ENCODE measurements at regions not wholly inside any gene's neighbourhood (a gene's known extent, or its start where the extent isn't known, plus 50 kb on each side); places are given as distances from the start of the nearest gene placed in this dataset.

DNA sequence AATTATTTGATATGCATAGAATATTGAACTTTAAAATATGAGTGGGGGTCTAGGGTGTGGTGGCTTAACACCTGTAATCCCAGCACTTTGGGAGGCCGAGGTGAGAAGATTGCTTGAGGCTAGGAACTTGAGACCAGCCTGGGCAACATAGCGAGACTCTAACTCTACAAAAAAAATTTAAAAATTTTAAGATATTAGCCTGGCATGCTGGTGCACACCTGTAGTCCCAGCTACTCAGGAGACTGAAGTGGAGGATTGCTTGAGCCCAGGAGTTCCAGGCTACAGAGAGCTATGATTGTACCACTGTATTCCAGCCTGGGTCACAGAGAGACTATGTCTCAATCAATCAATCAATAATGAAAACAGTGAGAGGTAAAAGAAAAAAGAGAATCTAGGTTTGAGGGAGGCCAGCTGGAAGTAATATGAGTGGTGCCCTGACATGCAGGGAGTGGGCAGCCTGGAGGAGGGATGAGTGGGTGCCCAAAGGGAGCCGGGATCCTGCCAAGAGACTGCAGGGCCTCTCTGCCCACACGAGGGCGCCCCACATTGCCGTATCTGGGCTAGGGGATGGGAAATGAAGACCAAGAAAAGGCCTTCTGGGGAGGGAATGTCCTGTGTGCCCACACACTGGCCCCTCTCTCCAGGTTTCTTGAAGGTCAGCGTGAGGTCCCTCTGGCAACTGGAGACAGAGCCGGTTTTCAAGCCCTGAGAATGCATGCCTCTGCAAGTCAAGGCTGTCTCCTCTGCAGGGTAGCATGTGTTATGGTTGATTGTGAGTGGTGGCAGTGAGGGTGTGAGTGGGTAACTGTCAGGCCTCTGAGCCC, 93.9 kb upstream of the PPM1J start:
- DNase-seq (ENCODE audit: low read depth): no peak
- no peak overlapping the region for H3K4me3 ChIP-seq (ENCODE audit: low read depth, low read length)
- TF ChIP-seq, protein P1, sequence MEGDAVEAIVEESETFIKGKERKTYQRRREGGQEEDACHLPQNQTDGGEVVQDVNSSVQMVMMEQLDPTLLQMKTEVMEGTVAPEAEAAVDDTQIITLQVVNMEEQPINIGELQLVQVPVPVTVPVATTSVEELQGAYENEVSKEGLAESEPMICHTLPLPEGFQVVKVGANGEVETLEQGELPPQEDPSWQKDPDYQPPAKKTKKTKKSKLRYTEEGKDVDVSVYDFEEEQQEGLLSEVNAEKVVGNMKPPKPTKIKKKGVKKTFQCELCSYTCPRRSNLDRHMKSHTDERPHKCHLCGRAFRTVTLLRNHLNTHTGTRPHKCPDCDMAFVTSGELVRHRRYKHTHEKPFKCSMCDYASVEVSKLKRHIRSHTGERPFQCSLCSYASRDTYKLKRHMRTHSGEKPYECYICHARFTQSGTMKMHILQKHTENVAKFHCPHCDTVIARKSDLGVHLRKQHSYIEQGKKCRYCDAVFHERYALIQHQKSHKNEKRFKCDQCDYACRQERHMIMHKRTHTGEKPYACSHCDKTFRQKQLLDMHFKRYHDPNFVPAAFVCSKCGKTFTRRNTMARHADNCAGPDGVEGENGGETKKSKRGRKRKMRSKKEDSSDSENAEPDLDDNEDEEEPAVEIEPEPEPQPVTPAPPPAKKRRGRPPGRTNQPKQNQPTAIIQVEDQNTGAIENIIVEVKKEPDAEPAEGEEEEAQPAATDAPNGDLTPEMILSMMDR (IDR thresholded peaks at IDR 0.05; ENCODE audit: low read depth, low read length, missing control alignments): peak; percentile 92

DNA sequence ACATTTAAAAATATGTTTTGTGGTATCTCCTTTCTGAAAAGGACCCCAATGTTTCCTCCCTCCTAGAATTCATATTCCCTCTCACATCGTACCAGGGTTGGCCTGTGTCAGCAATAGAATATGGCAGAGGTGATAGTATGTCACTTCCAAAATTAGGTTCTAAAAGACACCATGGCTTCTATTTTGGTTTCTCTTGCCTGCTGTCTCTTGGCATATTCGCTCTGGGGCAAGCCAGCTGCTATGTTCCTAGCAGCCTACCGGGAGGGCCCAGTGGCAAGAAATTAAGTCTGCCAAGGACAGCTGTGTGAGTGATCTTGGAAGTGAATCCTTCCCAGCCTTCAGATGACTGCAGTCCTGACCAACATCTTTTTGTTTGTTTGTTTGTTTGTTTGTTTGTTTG, 92.9 kb upstream of the PPM1J start:
- TF ChIP-seq, protein P1 (IDR thresholded peaks at IDR 0.05; ENCODE audit: low read depth, low read length, missing control alignments): no peak
- no peak for DNase-seq (ENCODE audit: low read depth)

DNA sequence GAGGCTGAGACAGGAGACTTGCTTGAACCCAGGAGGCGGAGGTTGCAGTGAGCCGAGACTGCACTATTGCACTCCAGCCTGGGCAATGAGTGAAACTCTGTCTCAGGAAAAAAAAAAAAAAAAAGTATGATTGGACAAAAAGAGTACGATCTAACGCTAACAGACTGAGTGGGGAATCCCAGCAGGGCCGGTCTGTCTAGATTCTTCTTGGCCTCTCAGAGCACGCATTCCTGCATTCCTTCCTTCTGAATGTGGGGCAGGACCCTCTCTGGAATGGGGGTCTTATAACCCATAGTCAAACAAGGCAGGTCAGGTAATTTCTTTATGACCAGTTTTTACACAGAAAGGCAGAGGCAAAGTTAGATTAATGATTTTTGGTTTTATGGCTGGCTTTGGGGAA, 92.0 kb upstream of the PPM1J start:
- TF ChIP-seq, protein P1 (IDR thresholded peaks at IDR 0.05; ENCODE audit: low read depth, low read length, missing control alignments): no peak
- DNase-seq (ENCODE audit: low read depth): no peak
- no peak overlapping the region for H3K4me3 ChIP-seq (ENCODE audit: low read depth, low read length)

More for the DNA sequence above, 92.9 kb upstream of the PPM1J start:
- no peak overlapping the region for H3K4me3 ChIP-seq (ENCODE audit: low read depth, low read length)

DNA sequence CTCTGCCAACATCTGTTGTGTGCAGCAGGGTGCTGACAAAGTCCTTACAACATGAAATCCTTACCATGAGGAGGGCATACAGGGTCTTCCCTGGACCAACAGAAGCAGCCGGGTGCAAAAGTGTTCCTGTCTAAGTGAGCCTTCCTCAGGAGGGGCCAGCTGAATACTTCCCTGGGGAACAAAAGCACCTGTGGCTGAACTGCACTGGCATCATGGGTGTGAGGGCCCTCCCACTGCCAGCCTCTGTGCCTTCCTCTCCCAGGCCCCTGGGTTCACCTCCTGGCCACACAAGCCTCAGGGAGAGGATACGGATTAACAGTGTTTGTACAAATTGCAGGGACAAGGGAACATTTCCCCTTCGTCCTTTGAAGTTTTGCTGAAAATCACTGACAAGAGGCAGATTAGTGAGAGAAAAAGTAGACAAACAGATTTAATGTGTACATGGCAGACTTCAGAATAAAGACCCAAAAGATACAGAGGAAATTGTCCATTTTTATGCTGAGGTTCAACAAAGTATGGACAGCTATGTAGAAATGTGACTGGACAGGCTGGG, 91.0 kb upstream of the PPM1J start:
- no peak overlapping the region for H3K4me3 ChIP-seq (ENCODE audit: low read depth, low read length)
- DNase-seq (ENCODE audit: low read depth): no peak
- TF ChIP-seq, protein P1 (IDR thresholded peaks at IDR 0.05; ENCODE audit: low read depth, low read length, missing control alignments): no peak

DNA sequence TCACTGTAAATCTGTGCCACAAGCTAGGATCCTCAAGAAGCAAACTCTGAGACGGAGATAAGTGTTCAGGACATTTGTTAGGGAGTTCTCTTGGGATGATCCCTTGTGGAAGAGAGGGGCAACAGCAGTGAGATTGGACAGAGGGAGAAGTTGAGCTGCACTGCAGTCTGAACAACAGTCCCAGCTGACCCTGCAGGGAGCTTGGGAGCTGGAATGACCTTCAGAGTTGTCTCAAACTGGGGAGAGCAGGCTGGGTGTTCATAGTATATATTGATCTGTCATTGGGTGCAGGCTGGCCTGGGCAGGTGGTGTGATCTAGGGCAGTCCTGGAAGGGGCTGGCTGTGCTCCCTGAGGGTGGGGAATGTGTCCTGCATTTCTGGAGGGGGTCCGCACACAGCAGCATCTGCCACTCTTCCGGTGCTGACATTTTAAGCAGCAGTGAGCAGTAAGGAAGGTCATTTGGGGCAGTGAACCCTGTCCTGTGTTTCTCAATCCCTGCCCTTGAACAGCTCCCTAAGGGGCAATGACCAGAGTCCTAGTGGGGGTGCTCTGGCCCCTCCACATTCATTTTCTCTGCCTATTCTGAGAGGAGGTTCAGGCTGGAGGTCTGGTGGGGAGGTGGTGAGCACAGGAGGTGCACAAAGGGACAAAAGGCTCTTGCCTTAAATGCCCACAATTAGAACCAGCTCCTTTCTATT, 90.2 kb upstream of the PPM1J start:
- TF ChIP-seq, protein P1 (IDR thresholded peaks at IDR 0.05; ENCODE audit: low read depth, low read length, missing control alignments): no peak
- no peak for DNase-seq (ENCODE audit: low read depth)
- H3K4me3 ChIP-seq (ENCODE audit: low read depth, low read length): no peak overlapping the region

DNA sequence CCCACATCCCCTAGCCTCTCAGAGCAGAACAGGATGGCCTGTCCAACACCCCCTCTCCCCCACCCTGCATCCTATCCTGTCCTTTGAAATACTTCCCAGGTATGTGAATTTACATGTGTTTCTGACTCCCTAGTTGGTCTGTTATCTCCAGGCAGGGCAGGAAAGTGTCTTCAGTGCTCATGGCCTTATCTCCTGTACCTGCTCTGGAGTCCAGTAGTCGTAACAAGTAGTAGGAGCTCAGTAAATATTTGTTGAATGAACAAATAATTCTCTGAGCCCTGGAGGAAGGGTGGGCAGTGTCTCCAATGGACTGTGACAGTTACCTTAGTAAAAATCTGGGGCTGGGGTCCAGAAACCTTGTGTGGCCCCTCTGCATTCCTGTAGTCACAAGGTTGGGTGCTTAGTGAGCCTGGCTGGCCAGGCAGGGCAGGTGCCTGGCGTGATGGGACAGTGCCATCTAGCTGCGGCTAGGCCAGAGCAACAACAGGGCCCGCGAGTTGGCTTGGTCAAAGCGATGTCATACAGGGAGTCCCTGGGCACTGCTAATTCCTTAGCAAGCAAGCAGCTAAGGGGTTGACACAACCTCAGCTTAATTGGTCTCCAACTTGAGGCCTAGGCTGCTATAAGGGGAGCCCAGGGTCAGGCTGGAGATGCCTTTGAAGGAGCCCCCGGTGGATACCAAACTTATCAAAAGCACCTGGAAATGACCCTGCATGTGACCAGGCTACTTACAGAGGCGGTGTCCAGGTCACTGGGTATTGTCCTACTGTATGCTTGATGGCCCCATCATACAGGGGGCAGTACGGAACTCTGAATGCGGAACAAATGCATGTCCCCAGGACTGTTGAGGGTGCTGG, 89.0 kb upstream of the PPM1J start:
- TF ChIP-seq, protein P1 (IDR thresholded peaks at IDR 0.05; ENCODE audit: low read depth, low read length, missing control alignments): peak; percentile 87
- DNase-seq (ENCODE audit: low read depth): peak; percentile 16
- H3K4me3 ChIP-seq (ENCODE audit: low read depth, low read length): no peak overlapping the region

Measured in GM12864 (cell line).